ENCODE measurements at regions not wholly inside any gene's neighbourhood (a gene's known extent, or its start where the extent isn't known, plus 50 kb on each side); places are given as distances from the start of the nearest gene placed in this dataset.
"Not testable (repeated sequence)": the region's sequence is repeated elsewhere in the genome, so short reads cannot be mapped to it uniquely, and the experiment has no call there.

GRCh38 chr12:73017981-73018380 is 745.8 kb downstream of the TRHDE start:
- DNase-seq (ENCODE audit: low spot score), result no peak

- DNase-seq (ENCODE audit: low spot score), result no peak
These were observed 781.7 kb downstream of the TRHDE start for GRCh38 chr12:73053893-73054292.

GRCh38 chr12:73057428-73057827 is 785.3 kb downstream of the TRHDE start:
- DNase-seq (ENCODE audit: low spot score), result no peak

GRCh38 chr12:73065913-73066312 is 793.7 kb downstream of the TRHDE start:
- DNase-seq (ENCODE audit: low spot score), result no peak

GRCh38 chr12:73067616-73068015 is 795.4 kb downstream of the TRHDE start:
- DNase-seq (ENCODE audit: low spot score), result no peak

- no peak for DNase-seq (ENCODE audit: low spot score)
These were observed 800.0 kb downstream of the TRHDE start for GRCh38 chr12:73072214-73072613.

- DNase-seq (ENCODE audit: low spot score), result no peak
These were observed 804.6 kb downstream of the TRHDE start for GRCh38 chr12:73076760-73077159.

GRCh38 chr12:73083736-73084135 is 811.6 kb downstream of the TRHDE start:
- no peak for DNase-seq (ENCODE audit: low spot score)

GRCh38 chr12:73106296-73106695 is 834.1 kb downstream of the TRHDE start:
- DNase-seq (ENCODE audit: low spot score), result no peak

GRCh38 chr12:73106896-73107295 is 834.7 kb downstream of the TRHDE start:
- no peak for DNase-seq (ENCODE audit: low spot score)

- DNase-seq (ENCODE audit: low spot score), result no peak
These were observed 838.6 kb downstream of the TRHDE start for GRCh38 chr12:73110816-73111215.

GRCh38 chr12:73112035-73112816 is 840.1 kb downstream of the TRHDE start:
- no peak for DNase-seq (ENCODE audit: low spot score)

GRCh38 chr12:73124480-73124879 is 852.3 kb downstream of the TRHDE start:
- no peak for DNase-seq (ENCODE audit: low spot score)

GRCh38 chr12:73125148-73125547 is 853.0 kb downstream of the TRHDE start:
- DNase-seq (ENCODE audit: low spot score), result no peak

- no peak for DNase-seq (ENCODE audit: low spot score)
These were observed 864.2 kb downstream of the TRHDE start for GRCh38 chr12:73136386-73136785.

GRCh38 chr12:73139642-73140041 is 867.5 kb downstream of the TRHDE start:
- not testable (repeated sequence) for DNase-seq (ENCODE audit: low spot score)

- no peak for DNase-seq (ENCODE audit: low spot score)
These were observed 886.2 kb downstream of the TRHDE start for GRCh38 chr12:73158341-73158740.

- DNase-seq (ENCODE audit: low spot score), result no peak
These were observed 887.8 kb downstream of the TRHDE start for GRCh38 chr12:73159954-73160353.

- no peak for DNase-seq (ENCODE audit: low spot score)
These were observed 889.8 kb downstream of the TRHDE start for GRCh38 chr12:73161970-73162369.

GRCh38 chr12:73180734-73181133 is 908.6 kb downstream of the TRHDE start:
- DNase-seq (ENCODE audit: low spot score), result no peak

- no peak for DNase-seq (ENCODE audit: low spot score)
These were observed 909.1 kb downstream of the TRHDE start for GRCh38 chr12:73181244-73181643.

GRCh38 chr12:73185403-73185802 is 913.2 kb downstream of the TRHDE start:
- no peak for DNase-seq (ENCODE audit: low spot score)

- DNase-seq (ENCODE audit: low spot score), result no peak
These were observed 914.1 kb downstream of the TRHDE start for GRCh38 chr12:73186272-73186671.

GRCh38 chr12:73187765-73188164 is 915.6 kb downstream of the TRHDE start:
- no peak for DNase-seq (ENCODE audit: low spot score)
